GM18519 (cell line): ENCODE measurements at regions not wholly inside any gene's neighbourhood (a gene's known extent, or its start where the extent isn't known, plus 50 kb on each side); places are given as distances from the start of the nearest gene placed in this dataset.

ENCODE experiments used
- ATAC-seq: cut with Tn5 transposase; IDR thresholded peaks from one replicate; pipeline ENCODE4 v1.9.1; 2021; ENCODE audit warnings: mild to moderate bottlenecking, moderate library complexity; ENCODE audit not compliant: unreplicated experiment, low FRiP score

DNA sequence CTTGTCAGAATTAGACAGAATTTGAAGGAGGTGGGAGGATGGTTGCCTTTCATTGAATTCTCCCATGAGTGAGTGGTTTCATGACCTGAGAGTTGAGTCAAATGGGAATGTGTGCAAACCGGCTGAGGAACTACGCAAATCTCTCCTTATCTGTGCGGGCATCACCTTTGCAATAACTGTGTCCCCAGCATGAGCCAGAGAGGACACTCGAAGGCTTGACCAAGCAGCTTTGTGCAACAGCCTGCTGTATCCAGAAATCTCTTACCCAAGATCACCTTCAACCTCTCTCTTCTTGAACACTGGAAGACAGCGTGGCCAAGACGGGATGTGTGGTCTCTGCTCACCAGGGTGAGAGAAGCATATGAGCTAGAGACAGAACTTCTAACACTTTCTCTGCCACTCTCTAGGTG, 93.8 kb upstream of the IKZF1 start:
- no peak for ATAC-seq

GRCh38 chr7:50209461-50210135, 94.9 kb upstream of the IKZF1 start:
- ATAC-seq = no peak

DNA sequence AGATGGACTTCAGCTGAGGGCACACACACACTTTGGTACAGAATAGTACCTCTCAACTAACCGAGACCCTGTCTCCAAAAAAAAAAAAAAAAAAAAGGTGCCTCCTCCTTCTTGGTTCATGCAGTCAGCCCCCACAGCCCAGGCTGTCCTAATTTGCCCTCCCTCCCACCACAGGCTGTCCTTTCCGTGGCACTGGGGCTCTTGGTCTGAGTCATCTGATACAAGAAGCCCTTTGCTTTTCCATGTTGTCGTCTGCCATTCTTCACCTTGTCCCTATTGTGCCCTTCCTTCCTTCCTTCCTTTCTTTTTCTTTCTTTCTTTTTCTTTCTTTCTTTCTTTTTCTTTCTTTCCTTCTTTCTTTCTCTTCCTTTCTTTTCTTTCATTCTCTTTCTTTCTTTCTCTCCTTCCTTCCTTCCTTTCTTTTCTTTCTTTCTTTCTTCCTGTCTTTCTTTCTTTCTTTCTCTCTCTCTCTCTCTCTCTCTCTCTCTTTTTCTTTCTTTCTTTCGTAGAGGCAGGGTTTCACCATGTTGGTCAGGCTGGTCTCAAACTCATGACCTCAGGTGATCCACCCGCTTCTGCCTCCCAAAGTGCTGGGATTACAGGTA, 96.0 kb upstream of the IKZF1 start:
- no peak for ATAC-seq

GRCh38 chr7:50207686-50208255, 96.7 kb upstream of the IKZF1 start:
- no peak for ATAC-seq

DNA sequence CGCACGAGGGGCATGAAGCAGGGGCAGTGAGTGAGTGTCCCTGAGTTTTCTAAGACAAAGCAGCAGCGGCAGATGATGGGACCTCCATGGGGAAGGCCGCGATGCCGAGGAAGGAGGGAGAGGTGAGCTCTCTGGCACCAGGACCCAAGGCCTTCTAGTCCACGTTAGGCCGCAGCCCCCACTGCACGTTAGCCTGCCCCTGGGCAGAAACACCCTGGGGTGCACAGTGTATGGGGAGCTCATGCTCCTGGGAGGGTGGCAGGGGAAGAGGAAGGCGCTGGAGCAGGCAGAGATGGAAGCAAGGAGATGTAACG, 97.3 kb upstream of the IKZF1 start:
- ATAC-seq = no peak

DNA sequence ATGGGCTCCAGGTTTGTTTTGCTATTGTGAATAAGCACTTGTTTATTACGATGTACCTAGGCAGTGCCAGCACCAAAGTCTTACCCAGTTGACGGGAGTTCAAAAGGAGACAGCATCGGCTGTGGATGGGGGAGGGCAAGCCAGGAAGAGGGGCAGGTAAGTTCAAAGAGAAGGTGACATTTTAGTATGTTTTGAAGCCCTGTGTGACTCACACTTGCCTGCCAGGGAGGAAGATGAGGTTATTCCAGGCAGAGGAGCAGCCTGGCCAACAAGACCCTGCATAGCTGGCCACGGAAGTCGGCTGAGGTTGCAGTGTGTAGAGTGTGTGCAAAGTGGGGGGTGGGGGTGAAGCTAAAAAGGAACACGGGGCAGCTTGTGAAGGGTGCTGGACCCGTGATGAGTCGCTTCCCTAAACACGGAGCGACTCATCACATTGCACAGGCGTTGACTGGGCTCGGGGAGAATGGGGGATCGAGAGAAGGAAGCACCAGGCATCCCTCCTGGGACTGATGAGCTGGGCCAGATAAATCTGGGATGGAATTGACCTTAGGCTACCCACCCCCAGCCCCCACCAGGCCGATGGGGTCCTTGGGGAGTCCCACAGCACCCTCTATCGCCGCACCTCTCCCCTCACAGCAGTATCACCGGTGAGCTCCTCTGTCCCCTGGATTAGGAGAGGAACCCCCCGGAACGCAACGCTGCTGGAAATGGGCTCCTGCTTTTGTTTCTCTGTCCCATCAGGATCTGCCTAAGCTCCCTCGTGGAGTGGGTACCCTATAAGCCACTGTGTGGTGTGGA, 97.9 kb upstream of the IKZF1 start:
- no peak for ATAC-seq

DNA sequence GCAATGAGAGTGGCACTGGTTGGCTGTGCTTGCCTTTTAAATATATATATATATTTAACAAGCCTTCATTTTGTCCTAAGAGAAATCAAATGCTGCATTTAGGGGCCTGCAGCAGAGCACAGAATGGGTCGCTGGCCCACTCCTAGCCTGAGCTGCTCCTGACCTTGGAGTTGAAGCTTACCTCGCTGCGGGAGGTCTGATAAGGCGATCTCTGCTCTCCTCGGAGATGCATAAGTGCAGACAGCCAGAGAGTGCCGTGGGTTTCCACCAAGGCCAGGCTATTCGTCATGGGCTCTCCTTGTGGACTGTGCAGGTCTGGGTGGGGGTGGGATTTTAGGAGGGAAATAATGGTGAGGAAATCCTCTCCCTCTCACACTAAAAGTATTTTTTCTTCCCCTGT, 99.5 kb upstream of the IKZF1 start:
- ATAC-seq = no peak

- ATAC-seq = no peak
These were observed 99.9 kb upstream of the IKZF1 start for GRCh38 chr7:50204581-50204980.

DNA sequence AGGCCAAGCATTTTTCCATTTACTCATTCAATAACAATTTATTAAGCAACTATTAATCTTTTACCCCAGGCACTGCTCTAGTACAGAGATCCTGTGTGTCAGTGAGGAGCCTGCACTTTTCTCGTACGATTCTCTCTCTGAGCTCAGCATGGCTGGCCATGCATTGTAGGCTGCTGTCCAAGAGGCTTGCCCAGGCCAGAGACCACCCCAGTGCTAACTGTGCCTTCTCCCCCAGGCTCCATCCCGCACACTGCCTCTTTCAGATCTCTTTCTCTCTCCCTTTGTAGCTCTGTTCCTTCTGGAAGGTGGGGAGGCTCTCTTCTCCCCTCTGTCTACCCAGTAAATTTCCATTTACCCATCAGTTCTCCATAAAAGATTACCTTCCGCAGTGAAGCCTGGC, 101.0 kb upstream of the IKZF1 start:
- ATAC-seq = no peak

GRCh38 chr7:50202052-50202555, 102.4 kb upstream of the IKZF1 start:
- no peak for ATAC-seq

- ATAC-seq = no peak
These were observed 104.7 kb upstream of the IKZF1 start for GRCh38 chr7:50199824-50200223.

GRCh38 chr7:50197549-50197948, 104.5 kb upstream of the ZPBP start:
- peak; percentile 78 for ATAC-seq

DNA sequence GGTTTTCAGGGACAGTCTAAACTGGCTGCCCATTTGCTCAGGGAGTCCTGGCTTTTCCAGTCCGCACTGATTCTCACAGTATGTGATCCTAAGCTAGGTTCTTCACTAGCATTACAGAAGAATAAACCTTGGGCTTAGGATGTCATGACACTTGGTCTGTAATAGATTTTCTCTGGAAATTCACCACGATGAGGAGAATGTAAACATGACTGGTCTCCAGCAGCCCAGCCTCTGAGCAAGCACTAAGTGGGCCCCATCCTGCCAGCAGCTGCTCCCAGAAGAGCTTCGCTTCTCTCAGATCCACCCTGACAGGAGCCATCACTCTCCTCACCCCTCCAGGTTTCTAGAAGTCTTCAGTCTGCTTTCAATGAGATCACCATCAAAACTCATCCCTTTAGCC, 103.7 kb upstream of the ZPBP start:
- no peak for ATAC-seq

DNA sequence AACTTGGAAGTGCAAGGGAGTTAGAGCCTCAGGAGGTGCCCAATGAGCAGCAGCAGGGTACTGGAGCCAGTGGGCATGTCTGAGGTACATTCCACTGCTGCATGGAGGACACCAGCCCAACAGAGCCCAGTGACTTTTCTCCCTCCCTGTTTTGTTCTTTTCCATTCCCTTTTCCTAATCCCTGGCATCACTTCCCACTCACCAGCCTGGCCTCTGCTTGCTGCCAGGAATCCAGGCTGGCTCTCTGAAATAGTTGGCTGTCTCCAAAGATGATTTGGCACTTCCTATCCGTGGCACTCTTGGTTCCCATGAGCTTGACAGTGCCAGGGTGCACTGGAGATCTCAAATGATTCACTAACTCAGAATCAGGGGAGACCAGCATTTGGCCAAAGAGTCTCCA, 97.7 kb upstream of the ZPBP start:
- ATAC-seq = no peak

DNA sequence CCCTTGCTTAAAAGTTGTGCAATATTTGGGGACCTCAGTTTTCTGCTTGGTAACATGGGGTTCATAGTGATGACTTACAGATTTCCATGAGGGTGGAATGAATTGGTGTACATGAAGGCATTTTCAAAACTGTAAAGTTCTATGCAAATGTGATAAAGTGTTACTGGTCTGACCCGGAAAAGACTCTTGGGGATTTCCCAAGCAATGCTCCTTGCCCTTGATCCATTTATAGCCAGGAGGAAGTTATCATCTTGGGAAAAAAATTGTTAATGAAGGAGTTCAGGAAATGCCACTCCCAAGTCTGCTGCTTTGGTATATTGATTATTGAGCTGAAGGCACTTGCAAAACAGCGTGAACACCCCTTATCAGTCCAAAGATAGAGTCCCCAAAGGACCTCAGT, 96.3 kb upstream of the ZPBP start:
- ATAC-seq = no peak

GRCh38 chr7:50185951-50186682, 93.1 kb upstream of the ZPBP start:
- no peak for ATAC-seq

DNA sequence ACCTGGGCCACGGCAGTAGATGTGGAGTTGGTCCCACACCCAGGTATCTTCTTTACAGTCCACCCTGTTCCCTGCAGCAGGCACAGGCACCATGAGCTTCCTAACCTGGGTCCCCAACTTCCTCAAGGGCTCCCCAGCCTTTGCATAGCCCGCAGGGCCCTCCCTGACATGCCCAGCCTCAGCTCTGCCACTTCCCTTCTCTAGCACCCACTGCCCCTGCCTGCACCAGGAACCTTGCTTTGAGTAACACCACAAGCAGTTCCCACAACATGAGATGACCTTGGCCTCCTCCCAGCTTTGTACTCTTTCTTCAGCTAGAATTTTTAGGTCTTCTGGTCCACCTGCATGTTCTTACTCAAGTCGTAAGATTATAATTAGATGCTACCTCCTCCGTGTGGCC, 92.2 kb upstream of the ZPBP start:
- no peak for ATAC-seq

DNA sequence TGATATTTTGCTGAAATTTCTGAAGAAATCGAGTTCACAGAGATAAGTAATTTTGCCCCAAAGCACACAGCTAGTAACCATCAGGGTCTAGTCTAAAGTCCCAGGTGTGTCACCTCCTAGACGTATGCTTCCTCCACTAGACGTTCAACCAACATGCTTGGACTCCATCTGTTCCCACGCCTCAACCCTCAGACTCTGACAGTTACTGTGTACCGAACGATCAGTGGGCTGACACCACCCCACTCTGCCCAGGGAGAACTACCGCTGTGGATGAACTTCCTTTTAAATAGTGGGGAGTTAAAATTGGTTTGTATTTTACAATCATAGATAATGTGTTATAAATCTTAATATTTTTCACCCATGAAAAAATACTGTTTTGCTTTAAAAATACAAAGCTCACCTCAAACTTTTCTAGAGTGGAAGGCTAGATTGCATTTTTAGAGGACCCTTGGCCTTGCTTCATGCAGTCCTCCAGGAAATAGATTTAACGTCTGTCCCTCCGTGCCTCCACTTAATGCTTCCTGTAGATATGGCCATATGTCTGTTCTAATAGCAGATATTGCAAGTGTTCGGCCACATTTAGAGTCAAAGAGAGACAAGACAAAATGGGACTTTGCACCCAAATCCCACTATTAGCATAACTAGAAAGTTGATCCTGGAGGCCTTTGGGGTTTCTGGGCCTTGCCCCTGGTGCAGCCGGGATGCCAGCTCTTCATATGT, 91.4 kb upstream of the ZPBP start:
- no peak for ATAC-seq

DNA sequence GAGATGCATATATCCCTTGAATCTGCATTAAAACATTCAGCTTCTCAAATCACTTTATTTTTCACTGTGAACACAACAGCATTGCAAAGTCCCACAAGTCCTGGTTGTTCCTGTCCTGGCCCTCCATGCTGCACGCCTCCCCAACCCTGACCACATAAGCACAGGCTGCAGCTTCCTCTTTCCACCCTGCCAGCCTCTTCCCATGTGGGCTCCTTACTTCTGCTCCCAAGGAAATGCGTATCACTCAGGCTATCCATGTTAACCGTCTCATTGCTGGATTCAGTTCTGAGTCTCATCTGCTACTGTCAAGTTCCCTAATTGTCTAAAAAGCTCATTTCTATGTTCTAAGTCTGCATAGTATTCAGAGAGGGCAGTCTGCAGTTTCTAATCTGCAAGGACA, 89.7 kb upstream of the ZPBP start:
- no peak for ATAC-seq

- no peak for ATAC-seq
These were observed 88.0 kb upstream of the ZPBP start for GRCh38 chr7:50181081-50181480.
